ENCODE measurements at regions not wholly inside any gene's neighbourhood (a gene's known extent, or its start where the extent isn't known, plus 50 kb on each side); places are given as distances from the start of the nearest gene placed in this dataset.

DNA sequence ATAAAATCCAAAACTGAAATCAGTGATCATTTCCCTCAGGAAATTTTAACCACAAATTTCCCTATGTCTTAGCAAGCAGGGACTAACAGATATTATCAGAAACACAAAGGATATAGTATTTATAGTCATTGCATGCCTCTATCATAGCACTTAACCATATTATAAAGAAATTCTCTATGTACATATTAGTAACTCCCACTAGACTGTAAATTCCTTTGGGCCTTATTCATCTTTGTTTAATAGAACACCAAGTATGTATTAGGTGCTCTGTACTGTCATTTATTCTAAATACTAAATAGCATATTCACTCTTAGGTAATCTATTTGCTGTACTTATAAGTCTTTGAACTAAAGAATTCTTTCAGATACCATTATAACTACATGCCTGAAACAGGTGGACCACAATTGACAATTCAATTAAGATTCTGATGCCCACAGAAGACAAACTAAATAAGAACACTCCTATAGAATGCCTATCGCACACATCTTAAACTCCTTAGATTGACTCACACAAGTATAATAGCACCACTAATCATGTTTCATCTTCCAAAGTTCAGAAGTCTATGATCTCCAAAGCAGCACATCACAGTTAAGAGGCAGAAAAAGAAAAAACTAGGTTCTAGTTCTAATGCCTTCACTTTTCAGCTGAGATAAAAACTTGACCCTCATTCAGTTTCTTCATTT is 134.1 kb downstream of the FSCB start:
- TF ChIP-seq, protein P1, sequence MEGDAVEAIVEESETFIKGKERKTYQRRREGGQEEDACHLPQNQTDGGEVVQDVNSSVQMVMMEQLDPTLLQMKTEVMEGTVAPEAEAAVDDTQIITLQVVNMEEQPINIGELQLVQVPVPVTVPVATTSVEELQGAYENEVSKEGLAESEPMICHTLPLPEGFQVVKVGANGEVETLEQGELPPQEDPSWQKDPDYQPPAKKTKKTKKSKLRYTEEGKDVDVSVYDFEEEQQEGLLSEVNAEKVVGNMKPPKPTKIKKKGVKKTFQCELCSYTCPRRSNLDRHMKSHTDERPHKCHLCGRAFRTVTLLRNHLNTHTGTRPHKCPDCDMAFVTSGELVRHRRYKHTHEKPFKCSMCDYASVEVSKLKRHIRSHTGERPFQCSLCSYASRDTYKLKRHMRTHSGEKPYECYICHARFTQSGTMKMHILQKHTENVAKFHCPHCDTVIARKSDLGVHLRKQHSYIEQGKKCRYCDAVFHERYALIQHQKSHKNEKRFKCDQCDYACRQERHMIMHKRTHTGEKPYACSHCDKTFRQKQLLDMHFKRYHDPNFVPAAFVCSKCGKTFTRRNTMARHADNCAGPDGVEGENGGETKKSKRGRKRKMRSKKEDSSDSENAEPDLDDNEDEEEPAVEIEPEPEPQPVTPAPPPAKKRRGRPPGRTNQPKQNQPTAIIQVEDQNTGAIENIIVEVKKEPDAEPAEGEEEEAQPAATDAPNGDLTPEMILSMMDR (IDR thresholded peaks at IDR 0.05; ENCODE audit: low read depth, low read length, poor library complexity, severe bottlenecking) = no peak
- TF ChIP-seq EZH2phosphoT487 (IDR thresholded peaks at IDR 0.05; ENCODE audit: borderline replicate concordance, low read length) = no peak
